ENCODE measurements at regions not wholly inside any gene's neighbourhood (a gene's known extent, or its start where the extent isn't known, plus 50 kb on each side); places are given as distances from the start of the nearest gene placed in this dataset.

GRCh38 chr9:91028166-91028827, 226.7 kb downstream of the SYK start:
- Histone ChIP-seq H3K9me3 (no peaks in the 10 kb centered on the region), H3K27me3 (no peaks in the 10 kb centered on the region), H3K4me1 (ENCODE audit: insufficient read depth) (no peaks in the 10 kb centered on the region), H3K27ac (no peak overlapping the region), H3K36me3 (no peaks in the 10 kb centered on the region), H3K4me3 (no peak overlapping the region)
- 85 to 87% (median 85%) methylated on average over 8 of the region's 8 CpGs for WGBS, 3 donors
- intact Hi-C loops (cut with DNase I), result no loop called here
- TF ChIP-seq POLR2A (IDR thresholded peaks at IDR 0.05) (no peak), EP300 (IDR thresholded peaks at IDR 0.05) (no peak)
- TF ChIP-seq, protein P1, sequence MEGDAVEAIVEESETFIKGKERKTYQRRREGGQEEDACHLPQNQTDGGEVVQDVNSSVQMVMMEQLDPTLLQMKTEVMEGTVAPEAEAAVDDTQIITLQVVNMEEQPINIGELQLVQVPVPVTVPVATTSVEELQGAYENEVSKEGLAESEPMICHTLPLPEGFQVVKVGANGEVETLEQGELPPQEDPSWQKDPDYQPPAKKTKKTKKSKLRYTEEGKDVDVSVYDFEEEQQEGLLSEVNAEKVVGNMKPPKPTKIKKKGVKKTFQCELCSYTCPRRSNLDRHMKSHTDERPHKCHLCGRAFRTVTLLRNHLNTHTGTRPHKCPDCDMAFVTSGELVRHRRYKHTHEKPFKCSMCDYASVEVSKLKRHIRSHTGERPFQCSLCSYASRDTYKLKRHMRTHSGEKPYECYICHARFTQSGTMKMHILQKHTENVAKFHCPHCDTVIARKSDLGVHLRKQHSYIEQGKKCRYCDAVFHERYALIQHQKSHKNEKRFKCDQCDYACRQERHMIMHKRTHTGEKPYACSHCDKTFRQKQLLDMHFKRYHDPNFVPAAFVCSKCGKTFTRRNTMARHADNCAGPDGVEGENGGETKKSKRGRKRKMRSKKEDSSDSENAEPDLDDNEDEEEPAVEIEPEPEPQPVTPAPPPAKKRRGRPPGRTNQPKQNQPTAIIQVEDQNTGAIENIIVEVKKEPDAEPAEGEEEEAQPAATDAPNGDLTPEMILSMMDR (IDR thresholded peaks at IDR 0.05), result no peak
- no peak for DNase-seq

GRCh38 chr9:91029650-91030361, 228.2 kb downstream of the SYK start:
- Histone ChIP-seq H3K4me1 (ENCODE audit: insufficient read depth) (no peaks in the 10 kb centered on the region), H3K27ac (no peak overlapping the region), H3K36me3 (no peaks in the 10 kb centered on the region), H3K4me3 (no peak overlapping the region), H3K9me3 (no peaks in the 10 kb centered on the region), H3K27me3 (no peaks in the 10 kb centered on the region)
- WGBS, 3 donors, result 83 to 85% (median 84%) methylated on average over 18 of the region's 18 CpGs
- TF ChIP-seq POLR2A (IDR thresholded peaks at IDR 0.05), result no peak
- no peak for TF ChIP-seq EP300 (IDR thresholded peaks at IDR 0.05)
- TF ChIP-seq, protein P1 (IDR thresholded peaks at IDR 0.05), result no peak
- DNase-seq, result no peak
- intact Hi-C loops (cut with DNase I), result loop anchor here in 2 of 4 donors (10.0 kb wide), 1 partner anchor 395 kb away; the partner anchor contains the start of gene NFIL3 (in 2 of the 2)

DNA sequence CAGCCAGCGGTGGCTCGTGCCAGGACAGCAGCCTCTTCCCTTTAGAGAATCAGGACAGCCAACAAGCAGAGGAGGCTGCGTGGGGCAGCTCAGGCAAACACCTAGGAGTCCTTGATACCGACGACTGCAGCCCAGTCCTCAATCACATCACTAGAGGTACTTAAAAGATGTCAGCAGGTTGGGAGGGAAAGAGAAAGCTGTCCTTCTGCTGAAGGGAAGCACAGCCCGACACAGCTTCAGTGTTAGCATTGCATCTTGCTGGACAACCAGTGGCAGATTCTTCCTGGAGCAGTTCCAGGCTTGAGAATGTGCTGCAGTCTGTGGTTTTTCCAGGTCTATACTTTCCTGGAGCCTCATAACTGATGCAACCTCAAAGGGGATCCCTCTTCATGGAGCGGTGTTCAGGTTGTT, 230.5 kb downstream of the SYK start:
- no peak for DNase-seq

DNA sequence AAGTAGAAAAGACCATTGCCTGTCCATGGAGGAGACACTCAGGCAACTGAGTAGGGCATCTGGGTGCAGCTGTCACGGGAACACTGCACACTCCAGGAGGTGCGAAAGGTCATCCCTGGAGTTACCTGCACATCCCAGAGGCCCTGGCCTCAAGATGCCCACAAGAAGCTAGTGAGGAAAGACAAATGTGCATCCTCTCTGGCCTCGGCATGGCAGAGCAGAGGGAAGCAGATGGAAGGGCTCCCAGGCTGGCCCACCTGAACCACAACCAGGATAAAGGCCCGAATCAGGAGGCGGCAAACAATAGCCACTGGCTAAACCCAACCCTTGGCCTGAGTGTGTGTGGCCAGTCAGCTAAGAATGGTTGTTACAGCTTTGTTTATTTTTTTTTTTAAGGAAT, 231.7 kb downstream of the SYK start:
- peaks cover 11% of the 10 kb centered on the region for H3K4me1 ChIP-seq (ENCODE audit: insufficient read depth)
- H3K36me3 ChIP-seq, result no peaks in the 10 kb centered on the region
- no peak overlapping the region for H3K27ac ChIP-seq
- H3K27me3 ChIP-seq, result no peaks in the 10 kb centered on the region
- intact Hi-C loops (cut with DNase I), result loop anchor here in 2 of 4 donors (10.0 kb wide), 1 partner anchor 392 kb away; the partner anchor contains the start of gene NFIL3 (in 2 of the 2)
- no peak overlapping the region for H3K4me3 ChIP-seq
- TF ChIP-seq, protein P1 (IDR thresholded peaks at IDR 0.05), result no peak
- TF ChIP-seq POLR2A (IDR thresholded peaks at IDR 0.05) (no peak), EP300 (IDR thresholded peaks at IDR 0.05) (no peak)
- H3K9me3 ChIP-seq, result no peaks in the 10 kb centered on the region
- DNase-seq, result no peak
- WGBS, 3 donors, result 95 to 96% (median 96%) methylated on average over 5 of the region's 5 CpGs

More for the DNA sequence above, 230.5 kb downstream of the SYK start:
- no peak for TF ChIP-seq EP300 (IDR thresholded peaks at IDR 0.05)
- no peak for TF ChIP-seq POLR2A (IDR thresholded peaks at IDR 0.05)
- TF ChIP-seq, protein P1 (IDR thresholded peaks at IDR 0.05), result no peak
- 78 to 82% (median 81%) methylated on average over 7 of the region's 7 CpGs for WGBS, 3 donors
- peaks cover 3% of the 10 kb centered on the region for H3K4me1 ChIP-seq (ENCODE audit: insufficient read depth)
- intact Hi-C loops (cut with DNase I), result loop anchor here in 2 of 4 donors (10.0 kb wide), 1 partner anchor 393 kb away; the partner anchor contains the start of gene NFIL3 (in 2 of the 2)
- H3K27ac ChIP-seq, result no peak overlapping the region
- no peaks in the 10 kb centered on the region for H3K27me3 ChIP-seq
- H3K4me3 ChIP-seq, result no peak overlapping the region
- H3K36me3 ChIP-seq, result no peaks in the 10 kb centered on the region
- no peaks in the 10 kb centered on the region for H3K9me3 ChIP-seq

Measured in ovary (tissue), 7 donors.